Sigmoid colon (tissue), 3 donors: ENCODE measurements at regions not wholly inside any gene's neighbourhood (a gene's known extent, or its start where the extent isn't known, plus 50 kb on each side); places are given as distances from the start of the nearest gene placed in this dataset.

ENCODE experiments used
- POLR2A ChIP-seq, 2 donors: fragments of 450-650 bp; IDR thresholded peaks; one replicate each; pipeline ENCODE4 v1.6.1; 2016; ENCODE audit warnings: antibody characterized with exemption in 2 of 2, mild to moderate bottlenecking in 2 of 2, moderate library complexity in 2 of 2
- TF ChIP-seq, protein P1 (sequence below), 4 experiments: fragments of 450-650 bp in 3 of 4; fragments of 200-600 bp in 1 of 4; IDR thresholded peaks; one replicate each; pipeline ENCODE4 v1.5.1; 2016 to 2019; ENCODE audit warnings: antibody characterized with exemption in 4 of 4, mild to moderate bottlenecking in 3 of 4, moderate library complexity in 2 of 4

GRCh38 chr16:54657058-54657708 lies 273.5 kb upstream of the IRX5 start:
- TF ChIP-seq POLR2A (IDR thresholded peaks at IDR 0.05) = no peak
- TF ChIP-seq, protein P1, sequence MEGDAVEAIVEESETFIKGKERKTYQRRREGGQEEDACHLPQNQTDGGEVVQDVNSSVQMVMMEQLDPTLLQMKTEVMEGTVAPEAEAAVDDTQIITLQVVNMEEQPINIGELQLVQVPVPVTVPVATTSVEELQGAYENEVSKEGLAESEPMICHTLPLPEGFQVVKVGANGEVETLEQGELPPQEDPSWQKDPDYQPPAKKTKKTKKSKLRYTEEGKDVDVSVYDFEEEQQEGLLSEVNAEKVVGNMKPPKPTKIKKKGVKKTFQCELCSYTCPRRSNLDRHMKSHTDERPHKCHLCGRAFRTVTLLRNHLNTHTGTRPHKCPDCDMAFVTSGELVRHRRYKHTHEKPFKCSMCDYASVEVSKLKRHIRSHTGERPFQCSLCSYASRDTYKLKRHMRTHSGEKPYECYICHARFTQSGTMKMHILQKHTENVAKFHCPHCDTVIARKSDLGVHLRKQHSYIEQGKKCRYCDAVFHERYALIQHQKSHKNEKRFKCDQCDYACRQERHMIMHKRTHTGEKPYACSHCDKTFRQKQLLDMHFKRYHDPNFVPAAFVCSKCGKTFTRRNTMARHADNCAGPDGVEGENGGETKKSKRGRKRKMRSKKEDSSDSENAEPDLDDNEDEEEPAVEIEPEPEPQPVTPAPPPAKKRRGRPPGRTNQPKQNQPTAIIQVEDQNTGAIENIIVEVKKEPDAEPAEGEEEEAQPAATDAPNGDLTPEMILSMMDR (IDR thresholded peaks at IDR 0.05) = no peak
